Peyer's patch (tissue), 4 donors: ENCODE measurements at regions not wholly inside any gene's neighbourhood (a gene's known extent, or its start where the extent isn't known, plus 50 kb on each side); places are given as distances from the start of the nearest gene placed in this dataset.

Experiments
- DNase-seq, 3 donors: peaks; one replicate each; pipeline ENCODE4 v3.0.0-alpha.2; 2017 to 2019
- H3K27ac ChIP-seq, 4 donors: fragments of 200-600 bp; sonication (generic); one replicate each; pipeline ENCODE4 v1.5.1; 2016 to 2019
- H3K27me3 ChIP-seq, 2 donors: fragments of 200-600 bp; sonication (generic); one replicate each; pipeline ENCODE4 v1.5.1; 2019
- H3K36me3 ChIP-seq, 3 donors: fragments of 200-600 bp; sonication (generic); one replicate each; pipeline ENCODE4 v1.5.1; 2016 to 2019
- H3K4me1 ChIP-seq, 4 donors: fragments of 200-600 bp; sonication (generic); one replicate each; pipeline ENCODE4 v1.5.1; 2016 to 2019
- H3K4me3 ChIP-seq, 4 donors: fragments of 200-600 bp; sonication (generic); 1 replicate in 3 of 4; 2 replicates in 1 of 4; pipeline ENCODE4 v1.5.1; 2016 to 2019; ENCODE audit warnings: mild to moderate bottlenecking in 1 of 4
- H3K9me3 ChIP-seq, 4 donors: fragments of 200-600 bp; sonication (generic); one replicate each; pipeline ENCODE4 v1.5.1; 2016 to 2019; ENCODE audit warnings: mild to moderate bottlenecking in 1 of 4
- POLR2A ChIP-seq, 2 donors: fragments of 450-650 bp; IDR thresholded peaks; one replicate each; pipeline ENCODE4 v1.5.1; 2017; ENCODE audit warnings: antibody characterized with exemption in 2 of 2, mild to moderate bottlenecking in 2 of 2, moderate library complexity in 2 of 2
- TF ChIP-seq, protein P1 (sequence below), 6 experiments: fragments of 450-650 bp in 4 of 6; fragments of 200-600 bp in 2 of 6; sonication (generic) in 1 of 6; IDR thresholded peaks; one replicate each; pipeline ENCODE4 v1.5.1; 2017 to 2019; ENCODE audit warnings: antibody characterized with exemption in 6 of 6, mild to moderate bottlenecking in 3 of 6, moderate library complexity in 1 of 6

- TF ChIP-seq, protein P1, sequence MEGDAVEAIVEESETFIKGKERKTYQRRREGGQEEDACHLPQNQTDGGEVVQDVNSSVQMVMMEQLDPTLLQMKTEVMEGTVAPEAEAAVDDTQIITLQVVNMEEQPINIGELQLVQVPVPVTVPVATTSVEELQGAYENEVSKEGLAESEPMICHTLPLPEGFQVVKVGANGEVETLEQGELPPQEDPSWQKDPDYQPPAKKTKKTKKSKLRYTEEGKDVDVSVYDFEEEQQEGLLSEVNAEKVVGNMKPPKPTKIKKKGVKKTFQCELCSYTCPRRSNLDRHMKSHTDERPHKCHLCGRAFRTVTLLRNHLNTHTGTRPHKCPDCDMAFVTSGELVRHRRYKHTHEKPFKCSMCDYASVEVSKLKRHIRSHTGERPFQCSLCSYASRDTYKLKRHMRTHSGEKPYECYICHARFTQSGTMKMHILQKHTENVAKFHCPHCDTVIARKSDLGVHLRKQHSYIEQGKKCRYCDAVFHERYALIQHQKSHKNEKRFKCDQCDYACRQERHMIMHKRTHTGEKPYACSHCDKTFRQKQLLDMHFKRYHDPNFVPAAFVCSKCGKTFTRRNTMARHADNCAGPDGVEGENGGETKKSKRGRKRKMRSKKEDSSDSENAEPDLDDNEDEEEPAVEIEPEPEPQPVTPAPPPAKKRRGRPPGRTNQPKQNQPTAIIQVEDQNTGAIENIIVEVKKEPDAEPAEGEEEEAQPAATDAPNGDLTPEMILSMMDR (IDR thresholded peaks at IDR 0.05): no peak
- no peak for TF ChIP-seq POLR2A (IDR thresholded peaks at IDR 0.05)
- no peak overlapping the region for H3K27ac ChIP-seq
- H3K36me3 ChIP-seq: no peaks in the 10 kb centered on the region
- no peak for DNase-seq
- H3K9me3 ChIP-seq: no peaks in the 10 kb centered on the region
- no peak overlapping the region for H3K4me3 ChIP-seq
- no peaks in the 10 kb centered on the region for H3K27me3 ChIP-seq
- H3K4me1 ChIP-seq: no peaks in the 10 kb centered on the region
Measured at GRCh38 chr9:102587281-102587680, 407.9 kb upstream of the CYLC2 start.

DNA sequence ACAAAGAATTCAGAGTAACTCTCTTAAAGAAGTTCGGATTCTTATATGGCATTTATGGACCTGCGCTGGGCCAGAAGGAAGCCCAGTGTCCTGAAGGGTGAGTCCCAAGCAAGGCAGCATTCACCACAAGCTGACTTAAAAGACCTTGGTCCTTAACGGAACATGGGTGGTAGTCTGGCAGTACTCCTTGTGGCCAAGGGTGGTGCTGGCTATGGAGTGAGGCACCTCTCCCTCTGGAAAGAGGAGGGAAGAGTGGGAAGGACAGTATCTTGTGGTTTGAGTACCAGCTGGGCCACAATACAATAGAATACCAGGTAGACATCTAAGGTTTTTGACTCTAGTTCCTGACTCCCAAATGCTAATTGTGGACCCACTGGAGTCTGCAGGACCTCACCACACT, 425.7 kb upstream of the CYLC2 start:
- H3K36me3 ChIP-seq: no peaks in the 10 kb centered on the region
- TF ChIP-seq, protein P1 (IDR thresholded peaks at IDR 0.05): no peak
- TF ChIP-seq POLR2A (IDR thresholded peaks at IDR 0.05): no peak
- no peak overlapping the region for H3K4me3 ChIP-seq
- no peaks in the 10 kb centered on the region for H3K27me3 ChIP-seq
- DNase-seq: no peak
- H3K4me1 ChIP-seq: no peaks in the 10 kb centered on the region
- no peak overlapping the region for H3K27ac ChIP-seq
- H3K9me3 ChIP-seq: no peaks in the 10 kb centered on the region

DNA sequence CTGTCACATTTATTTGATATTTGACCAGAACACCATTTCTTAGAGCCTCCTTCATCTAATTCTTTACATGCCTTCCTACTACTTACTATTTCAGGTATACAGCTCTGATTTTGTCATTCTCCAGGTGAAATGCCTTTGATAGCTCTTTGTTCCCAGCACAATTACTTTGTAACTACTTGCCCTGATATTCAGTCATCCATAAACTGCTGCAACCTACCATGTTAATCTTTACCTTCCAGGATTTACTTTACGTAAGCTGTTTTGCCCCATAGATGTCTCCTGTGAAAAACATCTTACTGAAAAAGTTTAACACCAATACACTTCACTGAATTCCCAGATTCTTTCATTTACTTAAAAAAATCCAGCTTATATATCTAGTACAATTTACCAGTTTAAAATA, 443.8 kb upstream of the CYLC2 start:
- Histone ChIP-seq H3K9me3 (peaks cover 0 to 3% (median 0%) of the 10 kb centered on the region in 4 donors), H3K27me3 (no peaks in the 10 kb centered on the region), H3K27ac (no peak overlapping the region), H3K4me1 (no peaks in the 10 kb centered on the region), H3K4me3 (no peak overlapping the region), H3K36me3 (no peaks in the 10 kb centered on the region)
- TF ChIP-seq POLR2A (IDR thresholded peaks at IDR 0.05): no peak
- TF ChIP-seq, protein P1 (IDR thresholded peaks at IDR 0.05): no peak
- DNase-seq: no peak

DNA sequence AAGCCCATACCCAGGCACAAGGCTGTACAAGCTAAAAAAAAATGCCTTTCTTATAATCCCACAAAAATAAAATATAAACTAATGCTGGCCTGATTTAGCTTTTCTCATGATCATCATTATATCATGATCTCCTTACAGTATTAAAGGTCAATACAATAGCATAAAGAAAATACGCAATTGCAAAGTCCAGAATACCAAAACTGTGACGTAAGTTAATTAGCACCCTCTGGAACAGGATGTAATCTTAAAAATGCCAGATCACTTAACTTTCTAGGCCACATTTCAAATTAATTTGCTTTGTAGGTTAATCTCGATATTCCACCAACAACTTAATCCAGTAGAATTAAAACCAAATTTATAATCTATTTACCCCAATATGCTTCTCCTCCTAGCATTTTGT, 444.2 kb upstream of the CYLC2 start:
- Histone ChIP-seq H3K9me3 (peaks cover 0 to 3% (median 0%) of the 10 kb centered on the region in 4 donors), H3K27me3 (no peaks in the 10 kb centered on the region), H3K4me1 (no peaks in the 10 kb centered on the region), H3K36me3 (no peaks in the 10 kb centered on the region), H3K27ac (no peak overlapping the region), H3K4me3 (no peak overlapping the region)
- TF ChIP-seq POLR2A (IDR thresholded peaks at IDR 0.05): no peak
- TF ChIP-seq, protein P1 (IDR thresholded peaks at IDR 0.05): no peak
- DNase-seq: no peak

DNA sequence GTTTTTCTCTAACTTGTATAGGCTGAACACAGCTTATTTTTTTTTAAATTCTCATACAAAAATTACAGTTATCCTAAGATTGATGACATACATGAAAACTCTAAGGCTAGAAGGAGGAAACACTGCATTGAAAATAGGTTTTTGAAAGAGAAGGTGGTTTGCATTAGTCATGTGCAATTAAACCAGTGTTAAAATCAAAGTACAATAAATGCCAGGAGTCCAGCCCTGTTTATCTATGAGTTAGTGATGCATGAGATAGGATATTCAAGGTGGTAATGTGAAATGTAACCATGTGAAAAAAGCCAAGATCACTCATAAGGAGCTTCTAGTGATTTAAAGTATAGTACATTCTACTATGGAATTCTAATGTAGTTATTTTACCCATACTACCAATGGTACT, 444.9 kb upstream of the CYLC2 start:
- no peaks in the 10 kb centered on the region for H3K27me3 ChIP-seq
- peaks cover 0 to 3% (median 0%) of the 10 kb centered on the region in 4 donors for H3K9me3 ChIP-seq
- no peak overlapping the region for H3K27ac ChIP-seq
- DNase-seq: no peak
- no peak for TF ChIP-seq POLR2A (IDR thresholded peaks at IDR 0.05)
- TF ChIP-seq, protein P1 (IDR thresholded peaks at IDR 0.05): no peak
- H3K4me3 ChIP-seq: no peak overlapping the region
- no peaks in the 10 kb centered on the region for H3K36me3 ChIP-seq
- H3K4me1 ChIP-seq: no peaks in the 10 kb centered on the region

GRCh38 chr9:102534031-102534430, 461.1 kb upstream of the CYLC2 start:
- Histone ChIP-seq H3K27me3 (no peaks in the 10 kb centered on the region), H3K9me3 (no peaks in the 10 kb centered on the region), H3K36me3 (no peaks in the 10 kb centered on the region), H3K27ac (no peak overlapping the region), H3K4me1 (no peaks in the 10 kb centered on the region), H3K4me3 (no peak overlapping the region)
- TF ChIP-seq, protein P1 (IDR thresholded peaks at IDR 0.05): no peak
- no peak for TF ChIP-seq POLR2A (IDR thresholded peaks at IDR 0.05)
- DNase-seq: no peak
